DMS153 treated with DMSO at 0.1 percent for 48 hours (cell line): ENCODE measurements at regions not wholly inside any gene's neighbourhood (a gene's known extent, or its start where the extent isn't known, plus 50 kb on each side); places are given as distances from the start of the nearest gene placed in this dataset.

ENCODE experiments used
- DNase-seq: peaks from one replicate; lab custom pipeline; 2025; ENCODE audit not compliant: unreplicated experiment; lab: John Stamatoyannopoulos, UW

GRCh38 chr13:74004109-74004508, 130.1 kb downstream of the KLF12 start:
- no peak for DNase-seq

- DNase-seq: no peak
Observed at GRCh38 chr13:74003374-74003773, 130.8 kb downstream of the KLF12 start.

- DNase-seq: no peak
Observed at GRCh38 chr13:74000876-74001275, 133.3 kb downstream of the KLF12 start.

- DNase-seq: no peak
Observed at GRCh38 chr13:73998631-73999030, 135.6 kb downstream of the KLF12 start.

- DNase-seq: no peak
Observed at GRCh38 chr13:73997964-73998363, 136.2 kb downstream of the KLF12 start.

GRCh38 chr13:73996569-73996968, 137.6 kb downstream of the KLF12 start:
- DNase-seq: no peak

- no peak for DNase-seq
Observed at GRCh38 chr13:73995736-73996135, 138.5 kb downstream of the KLF12 start.

- no peak for DNase-seq
Observed at GRCh38 chr13:73993661-73994060, 140.5 kb downstream of the KLF12 start.

GRCh38 chr13:73991884-73992283, 142.3 kb downstream of the KLF12 start:
- peak; percentile 72 for DNase-seq

GRCh38 chr13:73991384-73991783, 142.8 kb downstream of the KLF12 start:
- no peak for DNase-seq

GRCh38 chr13:73989244-73989843, 144.9 kb downstream of the KLF12 start:
- DNase-seq: no peak

- DNase-seq: no peak
Observed at GRCh38 chr13:73988461-73988860, 145.7 kb downstream of the KLF12 start.

GRCh38 chr13:73987618-73988017, 146.6 kb downstream of the KLF12 start:
- no peak for DNase-seq

- DNase-seq: no peak
Observed at GRCh38 chr13:73985783-73986182, 148.4 kb downstream of the KLF12 start.

GRCh38 chr13:73984949-73985691, 149.1 kb downstream of the KLF12 start:
- DNase-seq: no peak

- no peak for DNase-seq
Observed at GRCh38 chr13:73984201-73984600, 150.0 kb downstream of the KLF12 start.

GRCh38 chr13:73983109-73983508, 151.1 kb downstream of the KLF12 start:
- DNase-seq: no peak

GRCh38 chr13:73981595-73981994, 152.6 kb downstream of the KLF12 start:
- no peak for DNase-seq

GRCh38 chr13:73975767-73976166, 158.4 kb downstream of the KLF12 start:
- DNase-seq: no peak

GRCh38 chr13:73974051-73974450, 160.2 kb downstream of the KLF12 start:
- DNase-seq: no peak

GRCh38 chr13:73973156-73973555, 161.0 kb downstream of the KLF12 start:
- no peak for DNase-seq

- no peak for DNase-seq
Observed at GRCh38 chr13:73972545-73972944, 161.7 kb downstream of the KLF12 start.

GRCh38 chr13:73971481-73971880, 162.7 kb downstream of the KLF12 start:
- DNase-seq: no peak
